ENCODE measurements at regions not wholly inside any gene's neighbourhood (a gene's known extent, or its start where the extent isn't known, plus 50 kb on each side); places are given as distances from the start of the nearest gene placed in this dataset.
"Not testable (repeated sequence)": the region's sequence is repeated elsewhere in the genome, so short reads cannot be mapped to it uniquely, and the experiment has no call there.

DNA sequence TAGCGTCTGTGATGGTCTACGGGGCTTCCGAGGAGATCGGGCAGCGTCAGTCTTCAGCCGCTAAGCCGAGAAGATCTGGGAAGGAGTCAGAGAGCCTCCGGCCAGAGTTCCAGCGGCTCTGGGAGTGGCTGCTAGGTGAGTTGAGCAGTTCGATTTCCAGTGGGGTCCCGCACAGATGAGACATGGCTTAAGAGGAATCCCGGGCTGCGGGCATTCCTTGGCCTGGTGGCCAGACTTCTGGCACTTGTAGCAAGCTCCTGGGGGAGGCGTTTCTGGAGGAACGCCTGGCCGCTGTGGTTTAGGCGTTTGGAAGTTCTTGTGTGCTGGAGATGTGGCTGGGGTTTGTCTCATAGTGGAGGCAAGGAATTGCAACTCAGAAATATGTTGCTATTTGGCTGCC lies 915.3 kb upstream of the CRIM1 start:
- TF ChIP-seq, protein P1, sequence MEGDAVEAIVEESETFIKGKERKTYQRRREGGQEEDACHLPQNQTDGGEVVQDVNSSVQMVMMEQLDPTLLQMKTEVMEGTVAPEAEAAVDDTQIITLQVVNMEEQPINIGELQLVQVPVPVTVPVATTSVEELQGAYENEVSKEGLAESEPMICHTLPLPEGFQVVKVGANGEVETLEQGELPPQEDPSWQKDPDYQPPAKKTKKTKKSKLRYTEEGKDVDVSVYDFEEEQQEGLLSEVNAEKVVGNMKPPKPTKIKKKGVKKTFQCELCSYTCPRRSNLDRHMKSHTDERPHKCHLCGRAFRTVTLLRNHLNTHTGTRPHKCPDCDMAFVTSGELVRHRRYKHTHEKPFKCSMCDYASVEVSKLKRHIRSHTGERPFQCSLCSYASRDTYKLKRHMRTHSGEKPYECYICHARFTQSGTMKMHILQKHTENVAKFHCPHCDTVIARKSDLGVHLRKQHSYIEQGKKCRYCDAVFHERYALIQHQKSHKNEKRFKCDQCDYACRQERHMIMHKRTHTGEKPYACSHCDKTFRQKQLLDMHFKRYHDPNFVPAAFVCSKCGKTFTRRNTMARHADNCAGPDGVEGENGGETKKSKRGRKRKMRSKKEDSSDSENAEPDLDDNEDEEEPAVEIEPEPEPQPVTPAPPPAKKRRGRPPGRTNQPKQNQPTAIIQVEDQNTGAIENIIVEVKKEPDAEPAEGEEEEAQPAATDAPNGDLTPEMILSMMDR (IDR thresholded peaks at IDR 0.05): not testable (repeated sequence)
- TF ChIP-seq POLR2A, POLR2AphosphoS5, EP300 (IDR thresholded peaks at IDR 0.05): not testable (repeated sequence)
